Trophoblast cell (in vitro differentiated cells and primary cell): ENCODE measurements at regions not wholly inside any gene's neighbourhood (a gene's known extent, or its start where the extent isn't known, plus 50 kb on each side); places are given as distances from the start of the nearest gene placed in this dataset.
"Not testable (repeated sequence)": the region's sequence is repeated elsewhere in the genome, so short reads cannot be mapped to it uniquely, and the experiment has no call there.

Source experiments
- DNase-seq, 2 donors: peaks; one replicate each; pipeline ENCODE4 v3.0.0-alpha.2; 2016
- H2AFZ ChIP-seq: 2 replicates; pipeline ENCODE4 v1.6.1; 2013; ENCODE audit warnings: low read length, moderate library complexity, mild to moderate bottlenecking; ENCODE audit not compliant: insufficient read depth, poor library complexity
- H2AK5ac ChIP-seq: 2 replicates; pipeline ENCODE4 v1.6.1; 2013; ENCODE audit warnings: mild to moderate bottlenecking, low read length
- H2BK120ac ChIP-seq: 2 replicates; pipeline ENCODE4 v1.6.1; 2013; ENCODE audit warnings: low read length, mild to moderate bottlenecking, moderate library complexity; ENCODE audit not compliant: insufficient read depth, poor library complexity
- H2BK12ac ChIP-seq: 2 replicates; pipeline ENCODE4 v1.6.1; 2013; ENCODE audit warnings: mild to moderate bottlenecking, low read length, moderate library complexity
- H2BK5ac ChIP-seq: 2 replicates; pipeline ENCODE4 v1.6.1; 2013; ENCODE audit warnings: low read length, low read depth, moderate library complexity, mild to moderate bottlenecking; ENCODE audit not compliant: poor library complexity
- H3K14ac ChIP-seq: 2 replicates; pipeline ENCODE4 v1.6.1; 2013; ENCODE audit warnings: mild to moderate bottlenecking, low read length
- H3K18ac ChIP-seq: 2 replicates; pipeline ENCODE4 v1.6.1; 2013; ENCODE audit warnings: mild to moderate bottlenecking, low read length
- H3K23ac ChIP-seq: 2 replicates; pipeline ENCODE4 v1.6.1; 2013; ENCODE audit warnings: low read length
- H3K27ac ChIP-seq: 2 replicates; pipeline ENCODE4 v1.5.1; 2013; ENCODE audit warnings: low read depth, mild to moderate bottlenecking, inconsistent platforms, low read length, moderate library complexity
- H3K27me3 ChIP-seq: 2 replicates; pipeline ENCODE4 v1.6.1; 2013; ENCODE audit warnings: inconsistent platforms, mild to moderate bottlenecking, low read length, moderate library complexity; ENCODE audit not compliant: insufficient read depth
- H3K36me3 ChIP-seq, 2 experiments: 1 replicate in 1 of 2; 2 replicates in 1 of 2; pipeline ENCODE4 v1.6.1; 2013; ENCODE audit warnings: low read length in 2 of 2, mild to moderate bottlenecking in 2 of 2, moderate library complexity in 1 of 2; ENCODE audit not compliant: insufficient read depth in 2 of 2, control insufficient read depth in 1 of 2
- H3K4ac ChIP-seq: 2 replicates; pipeline ENCODE4 v1.6.1; 2013; ENCODE audit warnings: low read depth, mild to moderate bottlenecking, low read length, moderate library complexity
- H3K4me1 ChIP-seq, 2 experiments: 1 replicate in 1 of 2; 2 replicates in 1 of 2; pipeline ENCODE4 v1.6.1; 2013; ENCODE audit warnings: low read length in 2 of 2, mild to moderate bottlenecking in 2 of 2, moderate library complexity in 1 of 2; ENCODE audit not compliant: insufficient read depth in 2 of 2, control insufficient read depth in 1 of 2
- H3K4me2 ChIP-seq: 2 replicates; pipeline ENCODE4 v1.6.1; 2013; ENCODE audit warnings: inconsistent platforms, mild to moderate bottlenecking, low read length, moderate library complexity
- H3K4me3 ChIP-seq: 2 replicates; pipeline ENCODE4 v1.5.1; 2013; ENCODE audit warnings: mild to moderate bottlenecking, low read depth, low read length, inconsistent platforms
- H3K79me1 ChIP-seq: one replicate; pipeline ENCODE4 v1.6.1; 2013; ENCODE audit warnings: low read length
- H3K79me2 ChIP-seq: 2 replicates; pipeline ENCODE4 v1.6.1; 2013; ENCODE audit warnings: low read length, mild to moderate bottlenecking; ENCODE audit not compliant: control insufficient read depth, insufficient read depth, poor library complexity
- H3K9ac ChIP-seq: 2 replicates; pipeline ENCODE4 v1.6.1; 2013; ENCODE audit warnings: mild to moderate bottlenecking, low read length
- H3K9me3 ChIP-seq: 2 replicates; pipeline ENCODE4 v1.6.1; 2013; ENCODE audit warnings: low read depth, mild to moderate bottlenecking, control low read depth, inconsistent platforms, low read length; ENCODE audit not compliant: insufficient read depth
- H4K12ac ChIP-seq: 2 replicates; pipeline ENCODE4 v1.6.1; 2013; ENCODE audit warnings: low read depth, mild to moderate bottlenecking, low read length, moderate library complexity
- H4K8ac ChIP-seq: 2 replicates; pipeline ENCODE4 v1.6.1; 2013; ENCODE audit warnings: low read depth, mild to moderate bottlenecking, low read length, moderate library complexity
- H4K91ac ChIP-seq: one replicate; pipeline ENCODE4 v1.6.1; 2013; ENCODE audit warnings: low read depth, mild to moderate bottlenecking, low read length, moderate library complexity
- WGBS: extraction: QIAGEN DNeasy Blood & Tissue Kit; methylation state at CpG from one replicate; pipeline ENCODE4 v1.1.7; 2013; ENCODE audit warnings: missing lambda C conversion rate; ENCODE audit not compliant: insufficient read length, insufficient coverage; ENCODE audit errors: extremely low coverage; 5-methylcytosine and 5-hydroxymethylcytosine counted together

- H3K79me2 ChIP-seq, H3K18ac ChIP-seq, H3K36me3 ChIP-seq, H3K4me3 ChIP-seq, H2AFZ ChIP-seq, H3K9ac ChIP-seq, H2BK5ac ChIP-seq, DNase-seq, H3K27ac ChIP-seq, H3K4me1 ChIP-seq, H2BK12ac ChIP-seq, H3K23ac ChIP-seq, H3K4ac ChIP-seq, H3K14ac ChIP-seq, H3K79me1 ChIP-seq, H2BK120ac ChIP-seq, H2AK5ac ChIP-seq, H4K91ac ChIP-seq, H3K9me3 ChIP-seq, H4K8ac ChIP-seq, H4K12ac ChIP-seq: not testable (repeated sequence)
- no CpG with 5 or more reads among the region's 33 CpGs for WGBS
- Histone ChIP-seq H3K4me2 (peak overlapping the region; percentile 39), H3K27me3 (peaks cover 35% of the 10 kb centered on the region)
These were observed 157.7 kb downstream of the BRD1 start for GRCh38 chr22:49669969-49670455.

GRCh38 chr22:49669427-49669968, 158.2 kb downstream of the BRD1 start:
- not testable (repeated sequence) for H3K18ac ChIP-seq, H2BK5ac ChIP-seq, H3K23ac ChIP-seq, H3K4me2 ChIP-seq, H4K8ac ChIP-seq, H3K14ac ChIP-seq, DNase-seq, H2BK120ac ChIP-seq, H2BK12ac ChIP-seq, H3K9ac ChIP-seq, H3K4ac ChIP-seq, H3K4me1 ChIP-seq, H3K36me3 ChIP-seq, H4K91ac ChIP-seq, H3K4me3 ChIP-seq, H3K27ac ChIP-seq, H2AK5ac ChIP-seq, H3K79me2 ChIP-seq, H2AFZ ChIP-seq, H3K9me3 ChIP-seq, H4K12ac ChIP-seq, H3K79me1 ChIP-seq
- peaks cover 35% of the 10 kb centered on the region for H3K27me3 ChIP-seq
- no CpG with 5 or more reads among the region's 1 CpG for WGBS

GRCh38 chr22:49668402-49668801, 159.3 kb downstream of the BRD1 start:
- no peak overlapping the region for H3K4me2 ChIP-seq
- no peak overlapping the region for H4K8ac ChIP-seq
- no peak overlapping the region for H4K91ac ChIP-seq
- H3K9ac ChIP-seq, result no peak overlapping the region
- no peak overlapping the region for H3K4ac ChIP-seq
- H3K79me1 ChIP-seq, result no peaks in the 10 kb centered on the region
- H3K79me2 ChIP-seq, result no peaks in the 10 kb centered on the region
- peaks cover 4 to 6% of the 10 kb centered on the region in 2 experiments for H3K4me1 ChIP-seq
- H2BK120ac ChIP-seq, result no peak overlapping the region
- no peak overlapping the region for H2BK5ac ChIP-seq
- H4K12ac ChIP-seq, result no peak overlapping the region
- no peaks in the 10 kb centered on the region for H3K36me3 ChIP-seq
- no peak overlapping the region for H2AFZ ChIP-seq
- DNase-seq, result no peak
- H3K27me3 ChIP-seq, result peaks cover 35% of the 10 kb centered on the region
- H3K9me3 ChIP-seq, result peaks cover 6% of the 10 kb centered on the region
- H3K14ac ChIP-seq, result no peak overlapping the region
- no peak overlapping the region for H3K23ac ChIP-seq
- no peak overlapping the region for H2AK5ac ChIP-seq
- no peak overlapping the region for H2BK12ac ChIP-seq
- WGBS, result no CpG with 5 or more reads among the region's 19 CpGs
- no peak overlapping the region for H3K27ac ChIP-seq
- no peak overlapping the region for H3K4me3 ChIP-seq
- H3K18ac ChIP-seq, result no peak overlapping the region

GRCh38 chr22:49667236-49667635, 160.4 kb downstream of the BRD1 start:
- no peak overlapping the region for H2BK5ac ChIP-seq
- H3K27ac ChIP-seq, result no peak overlapping the region
- no CpG with 5 or more reads among the region's 13 CpGs for WGBS

More at GRCh38 chr22:49667236-49667635, 160.4 kb downstream of the BRD1 start:
- Histone ChIP-seq H4K12ac (no peak overlapping the region), H3K36me3 (no peaks in the 10 kb centered on the region), H3K9ac (no peak overlapping the region), H2BK120ac (no peak overlapping the region), H4K91ac (no peak overlapping the region), H2BK12ac (no peak overlapping the region), H2AK5ac (no peak overlapping the region), H3K23ac (no peak overlapping the region), H3K27me3 (peaks cover 31% of the 10 kb centered on the region), H4K8ac (no peak overlapping the region), H3K4me1 (peaks cover 4 to 6% of the 10 kb centered on the region in 2 experiments), H3K4me2 (no peak overlapping the region), H3K14ac (no peak overlapping the region), H3K18ac (no peak overlapping the region), H3K9me3 (peaks cover 6% of the 10 kb centered on the region), H3K4me3 (no peak overlapping the region), H3K4ac (no peak overlapping the region), H3K79me1 (no peaks in the 10 kb centered on the region), H3K79me2 (no peaks in the 10 kb centered on the region), H2AFZ (no peak overlapping the region)
- no peak for DNase-seq
